Pons (tissue), 1 donor: ENCODE measurements at regions not wholly inside any gene's neighbourhood (a gene's known extent, or its start where the extent isn't known, plus 50 kb on each side); places are given as distances from the start of the nearest gene placed in this dataset.
"Not testable (repeated sequence)": the region's sequence is repeated elsewhere in the genome, so short reads cannot be mapped to it uniquely, and the experiment has no call there.

ENCODE experiments used
- DNase-seq: peaks from one replicate; pipeline ENCODE4 v3.0.0-alpha.2; 2016; ENCODE audit warnings: low spot score

GRCh38 chr9:86491468-86492266, 137.5 kb upstream of the TUT7 start:
- DNase-seq: no peak

- DNase-seq: no peak
Observed at GRCh38 chr9:86488794-86489193, 134.6 kb upstream of the TUT7 start.

- DNase-seq: no peak
Observed at GRCh38 chr9:86488345-86488744, 134.1 kb upstream of the TUT7 start.

GRCh38 chr9:86487838-86488233, 133.6 kb upstream of the TUT7 start:
- DNase-seq: no peak

- peak; percentile 84 for DNase-seq
Observed at GRCh38 chr9:86486891-86487837, 133.0 kb upstream of the TUT7 start.

GRCh38 chr9:86485359-86485758, 131.1 kb upstream of the TUT7 start:
- no peak for DNase-seq

- no peak for DNase-seq
Observed at GRCh38 chr9:86483496-86483895, 129.3 kb upstream of the TUT7 start.

GRCh38 chr9:86481466-86481865, 127.3 kb upstream of the TUT7 start:
- no peak for DNase-seq

GRCh38 chr9:86475255-86475654, 121.0 kb upstream of the TUT7 start:
- DNase-seq: not testable (repeated sequence)

GRCh38 chr9:86471171-86471815, 117.1 kb upstream of the TUT7 start:
- DNase-seq: no peak

GRCh38 chr9:86470326-86470725, 116.1 kb upstream of the TUT7 start:
- DNase-seq: no peak

GRCh38 chr9:86469476-86470250, 115.5 kb upstream of the TUT7 start:
- no peak for DNase-seq

GRCh38 chr9:86464242-86464641, 110.0 kb upstream of the TUT7 start:
- no peak for DNase-seq

GRCh38 chr9:86460216-86461002, 106.2 kb upstream of the TUT7 start:
- no peak for DNase-seq

- DNase-seq: no peak
Observed at GRCh38 chr9:86459599-86460155, 105.5 kb upstream of the TUT7 start.

GRCh38 chr9:86459191-86459590, 105.0 kb upstream of the TUT7 start:
- no peak for DNase-seq

- DNase-seq: no peak
Observed at GRCh38 chr9:86458191-86458855, 104.1 kb upstream of the TUT7 start.

- no peak for DNase-seq
Observed at GRCh38 chr9:86456416-86456815, 102.2 kb upstream of the TUT7 start.

GRCh38 chr9:86454701-86455615, 100.7 kb upstream of the TUT7 start:
- DNase-seq: no peak
